HG03175 (cell line): ENCODE measurements at regions not wholly inside any gene's neighbourhood (a gene's known extent, or its start where the extent isn't known, plus 50 kb on each side); places are given as distances from the start of the nearest gene placed in this dataset.

ENCODE experiments used
- ATAC-seq: cut with Tn5 transposase; IDR thresholded peaks from one replicate; pipeline ENCODE4 v1.9.1; 2021; ENCODE audit warnings: mild to moderate bottlenecking, moderate library complexity; ENCODE audit not compliant: unreplicated experiment

DNA sequence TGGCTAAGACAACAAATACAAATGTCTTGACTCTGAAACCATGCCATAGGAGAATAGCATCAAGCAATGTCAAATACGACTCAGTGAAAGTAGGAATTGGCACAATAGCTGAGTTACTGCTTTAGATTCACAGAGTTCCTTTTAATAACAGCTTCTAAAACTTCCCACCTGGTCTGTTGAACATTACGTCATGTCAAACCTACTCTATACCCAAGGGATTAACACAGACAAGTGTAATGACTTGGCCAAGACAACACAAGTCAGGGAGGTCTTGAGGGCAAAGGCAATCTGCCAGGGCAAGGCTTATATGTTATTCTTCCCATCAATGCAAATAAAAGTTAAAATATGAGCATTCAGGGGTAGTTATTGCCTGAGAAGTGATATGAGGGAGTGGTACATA lies 265.1 kb upstream of the PRDM1 start:
- no peak for ATAC-seq

DNA sequence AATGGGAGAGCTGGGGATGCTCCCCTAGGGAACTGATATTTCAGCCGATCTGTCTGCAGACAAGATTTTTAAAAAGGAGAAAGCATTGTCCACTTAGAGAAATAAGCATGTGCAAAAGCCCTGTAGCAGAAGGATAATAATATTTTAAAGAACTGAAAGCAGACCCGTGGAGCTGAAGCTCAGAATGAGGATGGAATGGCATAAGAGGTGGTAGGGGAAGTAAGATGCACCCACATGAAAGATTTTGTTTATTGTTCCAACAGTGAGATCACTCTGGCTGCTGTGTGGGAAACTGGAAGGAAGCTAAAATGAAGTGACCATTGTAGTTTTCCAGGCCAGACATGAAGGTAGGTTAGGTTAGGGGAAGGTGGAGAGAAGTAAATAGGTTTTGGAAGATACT lies 266.4 kb upstream of the PRDM1 start:
- no peak for ATAC-seq

GRCh38 chr6:105818505-105818904 lies 267.6 kb upstream of the PRDM1 start:
- no peak for ATAC-seq

GRCh38 chr6:105817961-105818360 lies 268.2 kb upstream of the PRDM1 start:
- ATAC-seq, result no peak

DNA sequence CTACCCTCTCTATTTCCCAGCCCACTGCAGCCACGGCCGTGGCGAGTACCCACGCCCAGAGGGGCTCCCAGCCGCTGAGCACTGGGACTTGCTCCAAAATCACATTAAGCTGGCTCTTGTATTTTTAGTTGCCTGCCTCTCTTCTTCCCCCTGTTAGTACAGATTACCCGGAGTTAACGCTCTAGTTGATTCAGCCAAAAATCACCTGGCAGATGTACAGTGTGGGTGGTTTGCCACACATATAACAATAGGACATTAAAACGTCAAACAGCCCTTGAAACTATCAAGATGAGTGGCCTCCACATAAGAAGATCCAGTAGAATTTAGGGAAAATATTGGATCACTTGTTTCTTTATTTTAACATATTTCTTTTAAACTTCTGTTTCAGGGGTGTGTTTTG lies 268.8 kb upstream of the PRDM1 start:
- ATAC-seq, result no peak

DNA sequence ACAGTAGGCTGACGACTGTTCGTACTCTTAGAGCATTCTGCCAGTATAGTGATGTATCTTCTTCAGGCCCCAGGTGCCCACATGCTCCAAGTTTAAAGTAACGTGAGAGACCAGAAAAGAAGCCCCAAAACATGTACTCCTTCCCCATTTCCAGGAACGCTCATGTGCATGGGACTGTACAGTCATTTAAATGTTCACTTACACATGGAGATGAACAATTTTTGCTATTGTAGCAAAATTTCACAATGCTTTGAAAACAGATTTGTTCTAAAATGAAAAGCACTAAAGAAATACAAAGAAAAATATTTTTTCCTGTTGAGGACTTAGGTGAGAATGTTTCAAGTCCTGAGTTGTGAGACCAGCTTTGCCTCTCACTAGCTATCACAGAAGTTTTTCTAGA lies 269.3 kb upstream of the PRDM1 start:
- no peak for ATAC-seq

DNA sequence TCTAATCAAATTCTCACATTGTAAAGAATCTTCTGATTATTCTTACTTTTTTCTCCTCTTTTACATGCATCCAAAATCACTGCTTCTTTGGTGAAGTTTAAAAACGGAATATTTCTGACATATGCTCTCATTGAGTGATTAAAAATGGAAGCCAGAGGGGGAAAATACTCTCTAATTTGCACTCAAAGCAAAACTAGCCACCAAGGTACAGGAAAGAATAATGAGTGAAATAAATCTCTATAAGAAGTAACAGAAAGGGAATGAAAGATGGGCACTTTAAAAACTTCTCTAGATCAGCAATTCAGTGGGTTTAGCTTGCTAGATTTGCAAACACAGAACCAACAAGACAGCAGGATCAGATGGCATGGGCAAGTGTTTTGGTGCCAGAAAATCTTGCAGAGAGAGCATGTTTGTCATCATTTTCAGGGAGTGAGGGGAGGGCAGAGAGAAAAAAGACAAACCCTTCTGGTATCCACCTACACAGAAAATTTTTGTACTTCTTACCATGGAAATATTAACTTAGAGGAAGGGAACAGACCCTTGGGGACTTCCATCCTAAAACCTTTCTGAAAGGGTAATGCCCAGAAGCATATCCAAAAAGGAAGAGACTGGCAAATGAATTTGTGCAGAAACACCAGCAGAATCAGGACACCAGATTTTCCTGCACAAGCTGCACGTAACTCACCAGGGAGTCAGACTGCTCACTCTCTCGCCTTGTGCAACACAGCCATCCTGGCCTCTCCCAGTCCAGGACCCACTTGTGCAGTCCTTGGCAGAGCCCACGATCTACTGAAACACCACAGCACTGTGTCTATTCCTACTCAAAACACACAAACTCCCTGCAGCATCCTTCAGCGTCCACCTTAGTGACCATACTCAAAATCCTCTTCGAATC lies 270.2 kb upstream of the PRDM1 start:
- ATAC-seq, result no peak

DNA sequence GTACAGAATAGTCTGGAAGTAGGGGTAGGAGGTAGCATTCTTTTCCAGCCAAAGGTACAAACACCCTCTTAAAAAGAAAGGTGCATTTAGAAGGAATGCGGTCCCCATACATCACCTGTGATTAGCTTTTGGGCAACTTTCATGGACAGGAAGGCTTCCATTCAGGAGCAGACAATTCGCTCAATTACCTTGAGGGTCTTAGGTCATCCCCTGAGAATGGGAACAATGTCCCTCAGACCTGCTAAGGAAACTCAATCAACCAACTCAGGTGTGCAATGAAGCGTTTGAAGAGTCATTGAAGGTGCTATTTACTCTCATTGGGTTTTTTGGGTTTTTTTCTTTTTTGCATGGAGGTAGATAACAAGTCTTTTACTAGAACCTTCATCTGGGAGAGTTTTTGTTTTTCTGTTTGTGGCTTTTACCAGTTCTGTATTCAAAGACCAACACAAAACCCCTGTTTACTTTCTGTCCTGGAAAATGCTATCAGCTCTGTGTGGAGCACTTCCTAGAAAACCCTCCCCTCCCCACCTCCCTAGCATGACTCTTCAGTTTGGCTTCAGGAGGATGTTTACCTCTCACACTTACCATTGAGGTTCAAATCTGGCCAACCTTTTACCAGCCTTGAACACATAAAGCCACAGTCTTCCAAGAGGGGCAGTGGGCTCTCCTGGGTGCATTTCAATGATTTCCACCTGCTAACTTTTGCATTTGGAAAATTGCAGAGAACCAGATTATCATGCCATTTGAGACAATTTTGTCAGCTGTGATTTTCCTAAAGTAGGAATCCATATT lies 271.2 kb upstream of the PRDM1 start:
- no peak for ATAC-seq

DNA sequence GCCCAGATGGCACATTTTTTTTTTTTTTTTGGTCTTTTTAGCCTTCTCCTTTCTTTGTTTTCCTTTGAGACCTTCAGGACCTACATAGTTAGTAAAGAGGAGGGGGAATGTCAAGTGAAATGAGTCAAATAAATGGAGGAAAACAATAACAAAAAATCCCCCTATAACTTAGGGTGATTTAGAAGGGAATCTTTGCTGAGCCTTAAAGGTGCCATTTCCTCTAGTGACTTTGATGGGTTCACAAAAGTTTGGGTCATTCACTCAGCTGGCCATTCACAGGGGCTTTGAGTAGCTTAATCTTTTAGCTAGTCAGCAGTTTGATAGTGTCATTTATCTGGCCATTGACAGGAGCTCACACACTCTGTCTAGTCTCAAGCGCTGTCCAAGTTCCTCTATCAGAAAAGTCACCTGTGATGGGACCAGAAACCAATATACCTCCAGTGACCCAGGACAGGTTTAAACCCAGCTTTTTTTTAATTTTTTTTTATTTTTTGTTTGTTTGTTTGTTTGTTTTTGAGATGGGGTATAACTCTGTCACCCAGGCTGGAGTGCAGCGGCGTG lies 275.1 kb upstream of the PRDM1 start:
- ATAC-seq, result no peak

GRCh38 chr6:105810105-105810921 lies 275.8 kb upstream of the PRDM1 start:
- ATAC-seq, result peak; percentile 65

- no peak for ATAC-seq
Observed at GRCh38 chr6:105808571-105808970, 277.6 kb upstream of the PRDM1 start.

DNA sequence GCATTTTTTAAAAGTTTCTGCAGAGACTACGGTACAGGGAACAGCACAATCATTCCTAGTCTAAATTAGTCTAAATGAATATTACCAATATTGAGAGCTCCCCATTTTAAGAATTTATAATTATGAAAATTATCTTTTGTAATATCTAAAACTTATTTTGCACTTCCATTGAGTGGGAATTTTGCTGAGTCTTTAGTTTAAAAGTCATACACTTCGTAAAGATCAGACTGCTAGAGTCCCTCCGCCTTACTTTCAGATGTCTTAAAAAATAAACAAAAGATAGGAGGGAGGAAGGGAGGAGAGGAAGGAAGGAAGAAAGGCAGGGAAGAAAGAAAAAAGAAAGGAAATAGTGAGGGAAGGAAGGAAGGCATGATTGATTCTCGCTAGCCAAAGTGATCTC lies 278.2 kb upstream of the PRDM1 start:
- ATAC-seq, result no peak

DNA sequence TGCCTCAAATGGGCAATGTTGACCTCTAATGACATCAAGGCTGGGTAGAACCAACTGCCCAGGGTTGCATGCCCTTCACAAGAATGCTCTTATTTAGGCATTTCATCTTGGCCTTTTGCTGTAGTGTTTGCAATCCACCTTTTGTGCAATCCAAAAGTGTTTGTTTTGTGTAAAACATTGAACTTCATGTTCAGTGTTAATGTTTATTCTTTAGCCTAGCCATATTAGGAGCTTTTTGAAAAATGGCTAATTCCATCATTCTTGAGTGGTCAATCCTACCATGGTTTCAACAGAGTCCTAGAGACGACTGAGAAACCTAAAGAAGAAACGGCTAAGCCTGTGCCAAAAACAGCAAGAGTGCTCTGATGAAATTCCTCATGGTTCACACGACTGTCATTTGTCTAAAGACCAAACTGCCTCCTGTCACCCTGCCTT lies 279.6 kb upstream of the PRDM1 start:
- ATAC-seq, result no peak

DNA sequence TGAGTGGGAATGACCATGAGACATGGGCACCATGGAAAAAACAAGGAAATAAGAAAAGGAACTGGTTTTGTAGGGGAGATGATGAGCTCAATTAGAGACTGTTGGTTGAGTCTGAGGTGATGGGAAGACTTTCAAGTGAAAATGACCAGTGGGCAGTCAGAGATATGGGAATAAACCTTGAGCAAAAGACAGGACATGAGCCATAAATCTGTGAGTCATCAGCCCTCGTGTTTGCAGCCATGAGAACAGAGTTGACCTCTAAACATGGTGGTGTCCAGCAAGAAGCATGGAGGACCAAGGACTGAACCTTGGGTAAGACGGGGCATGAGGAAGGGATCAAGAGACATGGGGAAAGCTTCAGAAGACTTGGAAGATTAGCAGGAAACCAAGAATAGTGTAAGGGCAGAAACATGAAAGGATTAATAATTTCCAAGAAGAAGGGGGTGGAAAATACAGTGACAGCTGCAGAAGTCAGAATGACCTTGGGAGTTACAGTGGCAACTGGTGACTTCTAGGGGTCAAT lies 280.6 kb upstream of the PRDM1 start:
- no peak for ATAC-seq

DNA sequence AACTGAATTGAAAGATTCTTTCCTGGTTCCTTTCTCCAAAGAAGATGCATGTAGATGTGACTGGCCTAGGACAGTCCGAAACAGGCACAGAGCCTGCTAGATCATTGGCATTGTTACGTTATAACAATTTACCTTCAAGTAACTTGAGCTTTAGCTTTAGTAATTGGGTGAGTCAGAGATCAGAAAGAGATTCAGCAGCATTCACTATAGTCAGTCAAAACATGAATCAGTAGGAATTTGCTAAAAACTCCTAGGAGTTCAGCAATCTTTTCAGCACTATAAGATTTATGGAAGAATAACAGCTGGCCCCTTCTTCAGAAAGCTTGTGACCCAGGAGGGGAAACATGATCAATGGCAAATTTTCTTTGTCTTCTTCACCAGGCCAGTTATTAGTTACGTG lies 281.7 kb upstream of the PRDM1 start:
- no peak for ATAC-seq

- no peak for ATAC-seq
Observed at GRCh38 chr6:105804000-105804399, 282.1 kb upstream of the PRDM1 start.

GRCh38 chr6:105803442-105803841 lies 282.7 kb upstream of the PRDM1 start:
- ATAC-seq, result no peak

- no peak for ATAC-seq
Observed at GRCh38 chr6:105802703-105803102, 283.4 kb upstream of the PRDM1 start.

GRCh38 chr6:105800871-105801270 lies 285.3 kb upstream of the PRDM1 start:
- no peak for ATAC-seq

- ATAC-seq, result no peak
Observed at GRCh38 chr6:105800398-105800797, 285.7 kb upstream of the PRDM1 start.

DNA sequence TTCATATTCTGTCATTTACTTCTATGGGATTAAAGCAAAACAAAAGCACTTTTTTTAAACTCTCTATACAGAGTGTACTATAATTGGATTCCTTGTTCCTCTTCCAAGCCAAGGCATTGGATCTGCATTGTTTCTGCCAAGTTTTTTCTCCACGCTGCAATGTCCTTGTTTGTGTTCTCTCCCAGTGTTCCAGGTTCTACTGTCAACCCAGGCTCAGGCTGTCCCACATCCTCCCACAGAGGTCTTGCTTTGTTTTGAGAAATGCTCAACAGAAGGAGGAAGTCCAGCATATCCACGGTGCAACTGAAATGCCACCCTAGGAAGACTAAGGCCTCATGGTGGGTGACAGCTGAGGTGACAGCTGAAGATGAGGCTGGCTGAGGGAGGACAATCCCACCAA lies 287.1 kb upstream of the PRDM1 start:
- no peak for ATAC-seq
